Panc1 (cell line): ENCODE measurements at regions not wholly inside any gene's neighbourhood (a gene's known extent, or its start where the extent isn't known, plus 50 kb on each side); places are given as distances from the start of the nearest gene placed in this dataset.

Experiments
- ATAC-seq: fragments of 200-7000 bp; cut with Tn5 transposase; 2 replicates; pipeline ENCODE4 v1.9.1; 2020; ENCODE audit warnings: mild to moderate bottlenecking, moderate library complexity
- BruUV-seq: library from RNA; stranded (reverse); fragments of 400-500 nt; replicated peaks from 2 replicates; lab custom pipeline; 2021; lab: Mats Ljungman, UMichigan
- CTCF ChIA-PET: fragments of 300-600 bp; sonication (Branson Sonifier 250); formaldehyde crosslinking; loops from one replicate; lab custom pipeline; 2022; ENCODE audit warnings: antibody characterized with exemption; lab: Charles Lee
- POLR2A ChIA-PET: fragments of 300-600 bp; sonication (Branson Sonifier 250); formaldehyde crosslinking; loops from one replicate; lab custom pipeline; 2022; ENCODE audit warnings: antibody characterized with exemption; lab: Charles Lee
- DNase-seq: peaks from one replicate; pipeline ENCODE4 v3.0.0-alpha.2; 2010; ENCODE audit warnings: low read depth, low spot score
- H3K27ac ChIP-seq: 2 replicates; pipeline ENCODE4 v1.5.1; 2011; ENCODE audit warnings: mild to moderate bottlenecking, low read length, inconsistent platforms
- H3K27me3 ChIP-seq: fragments of 200-500 bp; sonication (Bioruptor generic); 2 replicates; pipeline ENCODE4 v1.6.0; 2014; ENCODE audit warnings: low read length, inconsistent platforms; ENCODE audit not compliant: control insufficient read depth, insufficient read depth
- H3K36me3 ChIP-seq: fragments of 200-500 bp; sonication (Bioruptor generic); 2 replicates; pipeline ENCODE4 v1.5.1; 2014; ENCODE audit warnings: inconsistent platforms, mild to moderate bottlenecking, low read length, moderate library complexity; ENCODE audit not compliant: control insufficient read depth, insufficient read depth
- H3K4me1 ChIP-seq: 2 replicates; pipeline ENCODE4 v1.5.1; 2011; ENCODE audit warnings: inconsistent platforms, mild to moderate bottlenecking, low read length, moderate library complexity; ENCODE audit not compliant: control insufficient read depth, insufficient read depth
- H3K4me3 ChIP-seq, 2 experiments: 2 replicates each; pipeline ENCODE4 v1.5.1; 2011 to 2012; ENCODE audit warnings: low read depth in 2 of 2, low read length in 2 of 2, mild to moderate bottlenecking in 2 of 2, inconsistent platforms in 1 of 2, moderate library complexity in 1 of 2
- H3K9me3 ChIP-seq: fragments of 200-500 bp; sonication (Bioruptor generic); 2 replicates; pipeline ENCODE4 v1.5.1; 2014; ENCODE audit warnings: low read depth, mild to moderate bottlenecking, inconsistent platforms, low read length, moderate library complexity; ENCODE audit not compliant: control insufficient read depth, insufficient read depth
- CTCF ChIP-seq: fragments of 450-650 bp; IDR thresholded peaks from 2 replicates; pipeline ENCODE4 v1.5.1; 2017; ENCODE audit warnings: mild to moderate bottlenecking
- POLR2AphosphoS5 ChIP-seq: IDR thresholded peaks from 2 replicates; pipeline ENCODE4 v1.6.1; 2012; ENCODE audit warnings: mild to moderate bottlenecking, low read depth, low read length, moderate library complexity
- REST ChIP-seq, 2 experiments: IDR thresholded peaks; 2 replicates each; pipeline ENCODE4 v1.6.1; 2011 to 2012; ENCODE audit warnings: low read depth in 2 of 2, control low read depth in 1 of 2, low read length in 1 of 2, mild to moderate bottlenecking in 1 of 2, moderate library complexity in 1 of 2; ENCODE audit not compliant: insufficient read depth in 1 of 2
- SIN3A ChIP-seq: IDR thresholded peaks from 2 replicates; pipeline ENCODE4 v1.6.1; 2012; ENCODE audit warnings: low read depth, mild to moderate bottlenecking, low read length, moderate library complexity, borderline replicate concordance; ENCODE audit not compliant: insufficient read depth
- TCF7L2 ChIP-seq: IDR thresholded peaks from 2 replicates; pipeline ENCODE4 v1.6.1; 2011; ENCODE audit warnings: mild to moderate bottlenecking, low read depth, low read length, inconsistent platforms
- in situ Hi-C: cut with HindIII; loops from 2 replicates; pipeline ENCODE4 v1.10.0; 2016; ENCODE audit warnings: low sequenced_read_pairs, low pct_unique_long_range_greater_than_20kb
- intact Hi-C: fragments of 100-400 bp; cut with micrococcal nuclease; formaldehyde crosslinking; loops from one replicate; pipeline ENCODE4 v1.10.0; 2022; ENCODE audit not compliant: unreplicated experiment

GRCh38 chr4:13248621-13249298 is 235.4 kb downstream of the RAB28 start:
- H3K27ac ChIP-seq: no peak overlapping the region
- in situ Hi-C loops: no loop called here
- ChIA-PET CTCF (no interaction called here), POLR2A (no interaction called here)
- H3K9me3 ChIP-seq: no peaks in the 10 kb centered on the region
- DNase-seq (no peak), ATAC-seq (no peak)
- TF ChIP-seq CTCF: peak; percentile 4; the same call in 1 of the 2 replicates
- TF ChIP-seq REST (IDR thresholded peaks at IDR 0.05; ENCODE audit: insufficient read depth in 1 of 2, low read depth in 2 of 2, low read length in 1 of 2): no peak
- no peaks in the 10 kb centered on the region for H3K36me3 ChIP-seq
- BruUV-seq: no TSS peak
- H3K27me3 ChIP-seq: no peaks in the 10 kb centered on the region
- no peaks in the 10 kb centered on the region for H3K4me1 ChIP-seq
- intact Hi-C loops: no loop called here
- no peak overlapping the region for H3K4me3 ChIP-seq

GRCh38 chr4:13246107-13246506 is 238.0 kb downstream of the RAB28 start:
- no peaks in the 10 kb centered on the region for H3K4me1 ChIP-seq
- no peak overlapping the region for H3K4me3 ChIP-seq
- no peaks in the 10 kb centered on the region for H3K36me3 ChIP-seq
- in situ Hi-C loops (no loop called here), intact Hi-C loops (no loop called here)
- BruUV-seq: no TSS peak
- POLR2A ChIA-PET: no interaction called here
- DNase-seq (no peak), ATAC-seq (no peak)
- H3K27ac ChIP-seq: no peak overlapping the region
- TF ChIP-seq SIN3A (no peak), CTCF (no peak), TCF7L2 (no peak), REST (IDR thresholded peaks at IDR 0.05; ENCODE audit: insufficient read depth in 1 of 2, low read depth in 2 of 2, low read length in 1 of 2) (no peak), POLR2AphosphoS5 (no peak)
- CTCF ChIA-PET: no interaction called here
- no peaks in the 10 kb centered on the region for H3K27me3 ChIP-seq
- H3K9me3 ChIP-seq: no peaks in the 10 kb centered on the region
